GM12878 (cell line): ENCODE measurements at regions not wholly inside any gene's neighbourhood (a gene's known extent, or its start where the extent isn't known, plus 50 kb on each side); places are given as distances from the start of the nearest gene placed in this dataset.

Source experiments
- CHD2 ChIP-seq: IDR thresholded peaks from 2 replicates; pipeline ENCODE4 v1.6.1; 2011; ENCODE audit warnings: low read depth, low read length, improper control_type of control experiment, borderline replicate concordance
- CREB1 ChIP-seq: IDR thresholded peaks from 2 replicates; pipeline ENCODE4 v1.6.1; 2012; ENCODE audit warnings: low read depth, mild to moderate bottlenecking, inconsistent platforms
- CTCF ChIP-seq, 3 experiments: IDR thresholded peaks in 2 of 3; conservative IDR thresholded peaks in 1 of 3; 2 replicates each; pipeline ENCODE4 v1.5.1; 2011; ENCODE audit warnings: low read depth in 3 of 3, low read length in 3 of 3, mild to moderate bottlenecking in 3 of 3, control low read depth in 2 of 3, moderate library complexity in 2 of 3, inconsistent platforms in 1 of 3, mixed read lengths in 1 of 3; ENCODE audit not compliant: control insufficient read depth in 2 of 3, insufficient read depth in 1 of 3; ENCODE audit errors: extremely low read depth in 1 of 3
- DPF2 ChIP-seq: fragments of 450-650 bp; IDR thresholded peaks from 2 replicates; pipeline ENCODE4 v1.6.1; 2017; ENCODE audit warnings: mild to moderate bottlenecking
- EZH2 ChIP-seq: IDR thresholded peaks from 2 replicates; pipeline ENCODE4 v1.6.1; 2012; ENCODE audit warnings: low read depth, mild to moderate bottlenecking, control low read depth, inconsistent platforms, low read length, borderline replicate concordance; ENCODE audit not compliant: control insufficient read depth
- MEF2A ChIP-seq: IDR thresholded peaks from 2 replicates; pipeline ENCODE4 v1.6.1; 2011; ENCODE audit warnings: low read depth, mild to moderate bottlenecking, low read length, moderate library complexity; ENCODE audit not compliant: insufficient read depth
- MXI1 ChIP-seq: fragments of 150-350 bp; IDR thresholded peaks from 2 replicates; pipeline ENCODE4 v1.6.1; 2011; ENCODE audit warnings: low read depth, mild to moderate bottlenecking, inconsistent platforms, low read length, improper control_type of control experiment
- POLR2AphosphoS2 ChIP-seq: IDR thresholded peaks from 2 replicates; pipeline ENCODE4 v1.6.1; 2011; ENCODE audit warnings: low read depth, mild to moderate bottlenecking, low read length, improper control_type of control experiment, moderate library complexity
- POLR2AphosphoS5 ChIP-seq: IDR thresholded peaks from 2 replicates; pipeline ENCODE4 v1.6.1; 2011; ENCODE audit warnings: mild to moderate bottlenecking, low read length, inconsistent platforms
- SIN3A ChIP-seq: IDR thresholded peaks from 2 replicates; pipeline ENCODE4 v1.6.1; 2012; ENCODE audit warnings: low read depth, low read length, improper control_type of control experiment
- SREBF1 ChIP-seq: IDR thresholded peaks from 2 replicates; pipeline ENCODE4 v1.6.1; 2012; ENCODE audit warnings: mild to moderate bottlenecking, low read length
- TARDBP ChIP-seq: IDR thresholded peaks from 2 replicates; pipeline ENCODE4 v1.6.1; 2016; ENCODE audit warnings: borderline replicate concordance
- YY1 ChIP-seq: IDR thresholded peaks from 2 replicates; pipeline ENCODE4 v1.6.1; 2011; ENCODE audit warnings: low read depth, mild to moderate bottlenecking, low read length

- TF ChIP-seq EZH2 (no peak), MEF2A (no peak), MXI1 (no peak), POLR2AphosphoS2 (no peak), CREB1 (no peak), YY1 (no peak), DPF2 (no peak), CTCF (IDR thresholded peaks at IDR 0.05 in 2 of 3, conservative IDR thresholded peaks at IDR 0.05 in 1 of 3; ENCODE audit: control insufficient read depth in 2 of 3, extremely low read depth in 1 of 3, insufficient read depth in 1 of 3, low read depth in 3 of 3, low read length in 3 of 3) (no peak), POLR2AphosphoS5 (no peak), SIN3A (no peak), SREBF1 (no peak), TARDBP (no peak), CHD2 (no peak)
Observed at GRCh38 chr6:11942185-11942864, 69.8 kb upstream of the HIVEP1 start.
